GM12878 (cell line): ENCODE measurements at regions not wholly inside any gene's neighbourhood (a gene's known extent, or its start where the extent isn't known, plus 50 kb on each side); places are given as distances from the start of the nearest gene placed in this dataset.

Experiments
- BMI1 ChIP-seq: fragments of 450-650 bp; IDR thresholded peaks from 2 replicates; pipeline ENCODE4 v1.6.1; 2016; ENCODE audit warnings: mild to moderate bottlenecking, moderate library complexity, borderline replicate concordance
- BRCA1 ChIP-seq: IDR thresholded peaks from 2 replicates; pipeline ENCODE4 v1.6.1; 2011; ENCODE audit warnings: low read depth, low read length, improper control_type of control experiment
- CEBPB ChIP-seq, 2 experiments: fragments of 150-350 bp in 1 of 2; IDR thresholded peaks; 2 replicates each; pipeline ENCODE4 v1.6.1; 2012 to 2014; ENCODE audit warnings: low read depth in 2 of 2, low read length in 2 of 2, borderline replicate concordance in 1 of 2, inconsistent platforms in 1 of 2
- CHD1 ChIP-seq: IDR thresholded peaks from 2 replicates; pipeline ENCODE4 v1.6.1; 2012; ENCODE audit warnings: low read depth, low read length, improper control_type of control experiment
- CREB1 ChIP-seq: IDR thresholded peaks from 2 replicates; pipeline ENCODE4 v1.6.1; 2012; ENCODE audit warnings: low read depth, mild to moderate bottlenecking, inconsistent platforms
- EZH2 ChIP-seq: IDR thresholded peaks from 2 replicates; pipeline ENCODE4 v1.6.1; 2012; ENCODE audit warnings: low read depth, mild to moderate bottlenecking, control low read depth, inconsistent platforms, low read length, borderline replicate concordance; ENCODE audit not compliant: control insufficient read depth
- NFIC ChIP-seq: IDR thresholded peaks from 2 replicates; pipeline ENCODE4 v1.6.1; 2012; ENCODE audit warnings: low read depth, mild to moderate bottlenecking, inconsistent platforms, low read length, moderate library complexity
- PKNOX1 ChIP-seq: fragments of 450-650 bp; IDR thresholded peaks from 2 replicates; pipeline ENCODE4 v1.6.1; 2016; ENCODE audit warnings: mild to moderate bottlenecking
- RB1 ChIP-seq: fragments of 450-650 bp; formaldehyde crosslinking; IDR thresholded peaks from 2 replicates; pipeline ENCODE4 v1.6.1; 2017; ENCODE audit warnings: mild to moderate bottlenecking, borderline replicate concordance
- SIN3A ChIP-seq: IDR thresholded peaks from 2 replicates; pipeline ENCODE4 v1.6.1; 2012; ENCODE audit warnings: low read depth, low read length, improper control_type of control experiment
- WRNIP1 ChIP-seq: IDR thresholded peaks from 2 replicates; pipeline ENCODE4 v1.6.1; 2011; ENCODE audit warnings: low read depth, low read length, improper control_type of control experiment, borderline replicate concordance
- YY1 ChIP-seq: IDR thresholded peaks from 2 replicates; pipeline ENCODE4 v1.6.1; 2011; ENCODE audit warnings: low read depth, mild to moderate bottlenecking, low read length
- ZBED1 ChIP-seq: IDR thresholded peaks from 2 replicates; pipeline ENCODE4 v1.6.1; 2016; ENCODE audit warnings: borderline replicate concordance
- TF ChIP-seq, protein P1 (sequence below), 3 experiments: IDR thresholded peaks in 2 of 3; conservative IDR thresholded peaks in 1 of 3; 2 replicates each; pipeline ENCODE4 v1.5.1; 2011; ENCODE audit warnings: low read depth in 3 of 3, low read length in 3 of 3, mild to moderate bottlenecking in 3 of 3, control low read depth in 2 of 3, moderate library complexity in 2 of 3, inconsistent platforms in 1 of 3, mixed read lengths in 1 of 3; ENCODE audit not compliant: control insufficient read depth in 2 of 3, insufficient read depth in 1 of 3; ENCODE audit errors: extremely low read depth in 1 of 3

- TF ChIP-seq CEBPB (IDR thresholded peaks at IDR 0.05; ENCODE audit: borderline replicate concordance in 1 of 2, low read depth in 2 of 2, low read length in 2 of 2) (no peak), SIN3A (no peak), ZBED1 (no peak), RB1 (no peak), CREB1 (no peak), BRCA1 (no peak), YY1 (no peak), EZH2 (no peak), BMI1 (no peak), PKNOX1 (no peak), CHD1 (no peak), WRNIP1 (no peak), NFIC (no peak)
- TF ChIP-seq, protein P1, sequence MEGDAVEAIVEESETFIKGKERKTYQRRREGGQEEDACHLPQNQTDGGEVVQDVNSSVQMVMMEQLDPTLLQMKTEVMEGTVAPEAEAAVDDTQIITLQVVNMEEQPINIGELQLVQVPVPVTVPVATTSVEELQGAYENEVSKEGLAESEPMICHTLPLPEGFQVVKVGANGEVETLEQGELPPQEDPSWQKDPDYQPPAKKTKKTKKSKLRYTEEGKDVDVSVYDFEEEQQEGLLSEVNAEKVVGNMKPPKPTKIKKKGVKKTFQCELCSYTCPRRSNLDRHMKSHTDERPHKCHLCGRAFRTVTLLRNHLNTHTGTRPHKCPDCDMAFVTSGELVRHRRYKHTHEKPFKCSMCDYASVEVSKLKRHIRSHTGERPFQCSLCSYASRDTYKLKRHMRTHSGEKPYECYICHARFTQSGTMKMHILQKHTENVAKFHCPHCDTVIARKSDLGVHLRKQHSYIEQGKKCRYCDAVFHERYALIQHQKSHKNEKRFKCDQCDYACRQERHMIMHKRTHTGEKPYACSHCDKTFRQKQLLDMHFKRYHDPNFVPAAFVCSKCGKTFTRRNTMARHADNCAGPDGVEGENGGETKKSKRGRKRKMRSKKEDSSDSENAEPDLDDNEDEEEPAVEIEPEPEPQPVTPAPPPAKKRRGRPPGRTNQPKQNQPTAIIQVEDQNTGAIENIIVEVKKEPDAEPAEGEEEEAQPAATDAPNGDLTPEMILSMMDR (IDR thresholded peaks at IDR 0.05 in 2 of 3, conservative IDR thresholded peaks at IDR 0.05 in 1 of 3; ENCODE audit: control insufficient read depth in 2 of 3, extremely low read depth in 1 of 3, insufficient read depth in 1 of 3, low read depth in 3 of 3, low read length in 3 of 3): no peak
These were observed 155.0 kb downstream of the ADAMTS15 start for GRCh38 chr11:130603335-130603906.
